Left forelimb (tissue), 1 donor: ENCODE measurements at regions not wholly inside any gene's neighbourhood (a gene's known extent, or its start where the extent isn't known, plus 50 kb on each side); places are given as distances from the start of the nearest gene placed in this dataset.

ENCODE experiments used
- DNase-seq: peaks from one replicate; pipeline ENCODE4 v3.0.0-alpha.2; 2018; ENCODE audit warnings: low spot score

GRCh38 chr12:4822572-4822971, 87.1 kb upstream of the KCNA1 start:
- no peak for DNase-seq

GRCh38 chr12:4824380-4824779, 85.3 kb upstream of the KCNA1 start:
- no peak for DNase-seq

GRCh38 chr12:4825011-4825858, 84.5 kb upstream of the KCNA1 start:
- DNase-seq: no peak

GRCh38 chr12:4826909-4827308, 82.8 kb upstream of the KCNA1 start:
- DNase-seq: no peak

- DNase-seq: no peak
These were observed 81.5 kb upstream of the KCNA1 start for GRCh38 chr12:4828176-4828575.

GRCh38 chr12:4829161-4829792, 80.4 kb upstream of the KCNA1 start:
- no peak for DNase-seq

GRCh38 chr12:4829793-4830162, 79.9 kb upstream of the KCNA1 start:
- DNase-seq: no peak

- DNase-seq: no peak
These were observed 79.0 kb upstream of the KCNA1 start for GRCh38 chr12:4830556-4831210.

- no peak for DNase-seq
These were observed 76.7 kb upstream of the KCNA1 start for GRCh38 chr12:4833053-4833452.

- DNase-seq: no peak
These were observed 76.2 kb upstream of the KCNA1 start for GRCh38 chr12:4833524-4833923.

- peak; percentile 0 for DNase-seq
These were observed 67.3 kb upstream of the KCNA1 start for GRCh38 chr12:4842401-4842800.

GRCh38 chr12:4843907-4844306, 65.8 kb upstream of the KCNA1 start:
- DNase-seq: no peak

GRCh38 chr12:4847713-4848112, 62.0 kb upstream of the KCNA1 start:
- DNase-seq: no peak

GRCh38 chr12:4849115-4849541, 60.6 kb upstream of the KCNA1 start:
- DNase-seq: no peak

- no peak for DNase-seq
These were observed 59.8 kb upstream of the KCNA1 start for GRCh38 chr12:4849795-4850345.

- DNase-seq: no peak
These were observed 58.8 kb upstream of the KCNA1 start for GRCh38 chr12:4850857-4851380.

- no peak for DNase-seq
These were observed 57.4 kb upstream of the KCNA1 start for GRCh38 chr12:4852308-4852707.

- DNase-seq: no peak
These were observed 56.8 kb upstream of the KCNA1 start for GRCh38 chr12:4852911-4853310.

- no peak for DNase-seq
These were observed 54.4 kb upstream of the KCNA1 start for GRCh38 chr12:4855121-4855924.

- DNase-seq: no peak
These were observed 53.1 kb upstream of the KCNA1 start for GRCh38 chr12:4856596-4856995.

- peak; percentile 81 for DNase-seq
These were observed 52.0 kb upstream of the KCNA1 start for GRCh38 chr12:4857472-4858291.
